HEK293T (cell line): ENCODE measurements at regions not wholly inside any gene's neighbourhood (a gene's known extent, or its start where the extent isn't known, plus 50 kb on each side); places are given as distances from the start of the nearest gene placed in this dataset.

Source experiments
- CTCF ChIA-PET: fragments of 350-600 bp; formaldehyde crosslinking; extraction: SDS; loops from one replicate; lab custom pipeline; 2021; ENCODE audit warnings: antibody characterized with exemption, inconsistent platforms; lab: Yijun Ruan, JAX
- POLR2A ChIA-PET: fragments of 350-600 bp; formaldehyde crosslinking; extraction: SDS; loops from one replicate; lab custom pipeline; 2020; ENCODE audit warnings: antibody characterized with exemption, inconsistent platforms; lab: Yijun Ruan, JAX
- DNase-seq: peaks from one replicate; pipeline ENCODE4 v3.0.0; 2012; ENCODE audit warnings: mixed read lengths; ENCODE audit errors: extremely low spot score
- ARNT ChIP-seq: fragments of 450-650 bp; IDR thresholded peaks from 2 replicates; pipeline ENCODE4 v1.6.1; 2017; ENCODE audit warnings: mild to moderate bottlenecking
- BHLHE40 ChIP-seq: fragments of 450-650 bp; IDR thresholded peaks from 2 replicates; pipeline ENCODE4 v1.6.1; 2016; ENCODE audit warnings: mild to moderate bottlenecking, moderate library complexity, borderline replicate concordance
- CTBP1 ChIP-seq: fragments of 450-650 bp; IDR thresholded peaks from 2 replicates; pipeline ENCODE4 v1.6.1; 2016; ENCODE audit warnings: borderline replicate concordance
- ELF4 ChIP-seq: fragments of 450-650 bp; IDR thresholded peaks from 2 replicates; pipeline ENCODE4 v1.6.1; 2017; ENCODE audit warnings: antibody characterized with exemption
- FOXA1 ChIP-seq: fragments of 450-650 bp; IDR thresholded peaks from 2 replicates; pipeline ENCODE4 v1.6.1; 2016; ENCODE audit warnings: mild to moderate bottlenecking
- FOXK2 ChIP-seq: fragments of 450-650 bp; IDR thresholded peaks from 2 replicates; pipeline ENCODE4 v1.6.1; 2016; ENCODE audit warnings: mild to moderate bottlenecking
- FOXM1 ChIP-seq: fragments of 450-650 bp; IDR thresholded peaks from 2 replicates; pipeline ENCODE4 v1.6.1; 2017; ENCODE audit warnings: mild to moderate bottlenecking, borderline replicate concordance
- HDGF ChIP-seq: fragments of 450-650 bp; IDR thresholded peaks from 2 replicates; pipeline ENCODE4 v1.6.1; 2017; ENCODE audit warnings: antibody characterized with exemption, borderline replicate concordance
- L3MBTL2 ChIP-seq: fragments of 450-650 bp; conservative IDR thresholded peaks from 2 replicates; pipeline ENCODE4 v1.6.1; 2016; ENCODE audit warnings: mild to moderate bottlenecking
- LEF1 ChIP-seq: fragments of 450-650 bp; IDR thresholded peaks from 2 replicates; pipeline ENCODE4 v1.6.1; 2017; ENCODE audit warnings: mild to moderate bottlenecking, borderline replicate concordance
- NFRKB ChIP-seq: fragments of 450-650 bp; IDR thresholded peaks from 2 replicates; pipeline ENCODE4 v1.6.1; 2016; ENCODE audit warnings: mild to moderate bottlenecking, moderate library complexity
- PKNOX1 ChIP-seq: fragments of 450-650 bp; IDR thresholded peaks from 2 replicates; pipeline ENCODE4 v1.6.1; 2016
- SP1 ChIP-seq: fragments of 450-650 bp; IDR thresholded peaks from 2 replicates; pipeline ENCODE4 v1.6.1; 2017
- SUZ12 ChIP-seq: fragments of 450-650 bp; IDR thresholded peaks from 2 replicates; pipeline ENCODE4 v1.6.1; 2016; ENCODE audit warnings: mild to moderate bottlenecking
- TARDBP ChIP-seq: fragments of 450-650 bp; IDR thresholded peaks from 2 replicates; pipeline ENCODE4 v1.6.1; 2016
- ZNF384 ChIP-seq: fragments of 450-650 bp; IDR thresholded peaks from 2 replicates; pipeline ENCODE4 v1.6.1; 2016

GRCh38 chr6:131367206-131367873 lies 205.7 kb upstream of the ARG1 start:
- TF ChIP-seq BHLHE40 (no peak), SP1 (no peak), ELF4 (no peak)
- DNase-seq = no peak
- POLR2A ChIA-PET = no interaction called here
- CTCF ChIA-PET = interaction anchor here (0.6 kb wide), 1 partner anchor 29 kb away, joined by 4 read pairs; no protein-coding TSS in a partner anchor

GRCh38 chr6:131368198-131368911 lies 204.7 kb upstream of the ARG1 start:
- ChIA-PET POLR2A (no interaction called here), CTCF (no interaction called here)
- no peak for DNase-seq
- TF ChIP-seq PKNOX1 = no peak
- TF ChIP-seq FOXM1 = no peak
- no peak for TF ChIP-seq ARNT
- TF ChIP-seq ELF4 = no peak
- no peak for TF ChIP-seq NFRKB
- no peak for TF ChIP-seq L3MBTL2
- TF ChIP-seq LEF1 = no peak

- TF ChIP-seq CTBP1 (no peak), BHLHE40 (no peak), ARNT (no peak), FOXM1 (no peak), TARDBP (no peak), NFRKB (no peak), LEF1 (no peak), PKNOX1 (no peak), HDGF (no peak), SUZ12 (no peak), FOXK2 (no peak), FOXA1 (no peak), SP1 (no peak), L3MBTL2 (no peak), ELF4 (no peak), ZNF384 (no peak)
- DNase-seq = no peak
- CTCF ChIA-PET = no interaction called here
- POLR2A ChIA-PET = no interaction called here
Observed at GRCh38 chr6:131372535-131372934, 200.5 kb upstream of the ARG1 start.

GRCh38 chr6:131377112-131377705 lies 195.8 kb upstream of the ARG1 start:
- DNase-seq = no peak
- TF ChIP-seq L3MBTL2 (no peak), CTBP1 (no peak), ARNT (no peak), NFRKB (no peak), SUZ12 (no peak), BHLHE40 (no peak), PKNOX1 (no peak), ZNF384 (no peak), FOXA1 (no peak), SP1 (no peak), HDGF (no peak), LEF1 (no peak), ELF4 (no peak)
- ChIA-PET CTCF (interaction anchor here (1.0 kb wide), 1 partner anchor 11 kb away, joined by 4 read pairs; no protein-coding TSS in a partner anchor), POLR2A (no interaction called here)

- ChIA-PET CTCF (no interaction called here), POLR2A (no interaction called here)
Observed at GRCh38 chr6:131378874-131379273, 194.2 kb upstream of the ARG1 start.

More at GRCh38 chr6:131378874-131379273, 194.2 kb upstream of the ARG1 start:
- no peak for DNase-seq
- TF ChIP-seq NFRKB (no peak), L3MBTL2 (no peak), SP1 (no peak), ZNF384 (no peak), LEF1 (no peak), PKNOX1 (no peak), FOXK2 (no peak), BHLHE40 (no peak), ELF4 (no peak), SUZ12 (no peak), CTBP1 (no peak), HDGF (no peak), FOXA1 (no peak), FOXM1 (no peak), TARDBP (no peak), ARNT (no peak)
